Neural progenitor cell (in vitro differentiated cells): ENCODE measurements at regions not wholly inside any gene's neighbourhood (a gene's known extent, or its start where the extent isn't known, plus 50 kb on each side); places are given as distances from the start of the nearest gene placed in this dataset.

Source experiments
- EZH2phosphoT487 ChIP-seq: fragments of 200-600 bp; sonication (generic); IDR thresholded peaks from 2 replicates; pipeline ENCODE4 v1.6.1; 2017; ENCODE audit warnings: antibody characterized with exemption
- TF ChIP-seq, protein P1 (sequence below): fragments of 200-600 bp; sonication (generic); IDR thresholded peaks from 2 replicates; pipeline ENCODE4 v1.5.1; 2017; ENCODE audit warnings: antibody characterized with exemption, mild to moderate bottlenecking

DNA sequence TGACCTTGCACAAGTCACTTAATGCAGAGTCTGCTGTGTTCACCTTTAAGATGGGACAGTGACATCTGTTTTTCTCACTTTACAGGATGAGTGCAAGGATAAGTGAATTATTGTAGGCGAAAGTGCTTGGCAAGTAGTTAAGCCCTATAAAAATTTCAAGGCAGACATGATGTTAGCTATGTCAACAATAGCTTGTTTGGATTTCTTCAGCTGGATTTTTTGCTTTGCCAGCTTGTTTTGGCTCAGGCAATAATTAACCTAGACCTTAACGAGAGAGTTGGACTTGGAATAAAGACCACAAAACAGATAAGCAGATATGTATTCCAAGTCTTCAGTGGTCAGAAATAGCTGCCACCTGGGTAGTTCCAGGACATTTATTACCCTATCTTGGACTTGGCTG lies 255.2 kb downstream of the ARL4A start:
- no peak for TF ChIP-seq EZH2phosphoT487
- TF ChIP-seq, protein P1, sequence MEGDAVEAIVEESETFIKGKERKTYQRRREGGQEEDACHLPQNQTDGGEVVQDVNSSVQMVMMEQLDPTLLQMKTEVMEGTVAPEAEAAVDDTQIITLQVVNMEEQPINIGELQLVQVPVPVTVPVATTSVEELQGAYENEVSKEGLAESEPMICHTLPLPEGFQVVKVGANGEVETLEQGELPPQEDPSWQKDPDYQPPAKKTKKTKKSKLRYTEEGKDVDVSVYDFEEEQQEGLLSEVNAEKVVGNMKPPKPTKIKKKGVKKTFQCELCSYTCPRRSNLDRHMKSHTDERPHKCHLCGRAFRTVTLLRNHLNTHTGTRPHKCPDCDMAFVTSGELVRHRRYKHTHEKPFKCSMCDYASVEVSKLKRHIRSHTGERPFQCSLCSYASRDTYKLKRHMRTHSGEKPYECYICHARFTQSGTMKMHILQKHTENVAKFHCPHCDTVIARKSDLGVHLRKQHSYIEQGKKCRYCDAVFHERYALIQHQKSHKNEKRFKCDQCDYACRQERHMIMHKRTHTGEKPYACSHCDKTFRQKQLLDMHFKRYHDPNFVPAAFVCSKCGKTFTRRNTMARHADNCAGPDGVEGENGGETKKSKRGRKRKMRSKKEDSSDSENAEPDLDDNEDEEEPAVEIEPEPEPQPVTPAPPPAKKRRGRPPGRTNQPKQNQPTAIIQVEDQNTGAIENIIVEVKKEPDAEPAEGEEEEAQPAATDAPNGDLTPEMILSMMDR = no peak
